ENCODE measurements at regions not wholly inside any gene's neighbourhood (a gene's known extent, or its start where the extent isn't known, plus 50 kb on each side); places are given as distances from the start of the nearest gene placed in this dataset.

- TF ChIP-seq CTCF (conservative IDR thresholded peaks at IDR 0.05) (no peak), EZH2 (IDR thresholded peaks at IDR 0.05; ENCODE audit: low read depth) (no peak)
These were observed 318.7 kb upstream of the UBE2E3 start for GRCh38 chr2:180661686-180662030.
